GM12878 (cell line): ENCODE measurements at regions not wholly inside any gene's neighbourhood (a gene's known extent, or its start where the extent isn't known, plus 50 kb on each side); places are given as distances from the start of the nearest gene placed in this dataset.

Experiments
- ATAC-seq: fragments of 200-7000 bp; cut with Tn5 transposase; 3 replicates; pipeline ENCODE4 v1.9.1; 2020; ENCODE audit warnings: mild to moderate bottlenecking, moderate library complexity
- BruUV-seq: library from RNA; stranded (reverse); fragments of 400-500 nt; replicated peaks from 2 replicates; lab custom pipeline; 2021; lab: Mats Ljungman, UMichigan
- CTCF ChIA-PET: fragments of 300-600 bp; sonication (Branson Sonifier 250); formaldehyde crosslinking; extraction: SDS; loops from one replicate; lab custom pipeline; 2021; ENCODE audit warnings: inconsistent platforms; lab: Yijun Ruan, JAX
- POLR2A ChIA-PET: fragments of 350-600 bp; formaldehyde crosslinking; extraction: SDS; loops from one replicate; lab custom pipeline; 2021; ENCODE audit warnings: inconsistent platforms; lab: Charles Lee
- RAD21 ChIA-PET: fragments of 300-600 bp; sonication (Branson Sonifier 250); formaldehyde crosslinking; loops from one replicate; lab custom pipeline; 2023; ENCODE audit warnings: antibody characterized with exemption; ENCODE audit not compliant: unreplicated experiment; lab: Charles Lee
- SMC1A ChIA-PET: fragments of 300-600 bp; sonication (Branson Sonifier 250); formaldehyde crosslinking; loops from one replicate; lab custom pipeline; 2023; ENCODE audit not compliant: unreplicated experiment, uncharacterized antibody; lab: Charles Lee
- DNase-seq: peaks from one replicate; pipeline ENCODE4 v3.0.0-alpha.2; 2011; ENCODE audit warnings: low read depth, low spot score
- FAIRE-seq: peaks from 3 replicates; lab custom pipeline; 2011; peaks lifted over from hg19 to GRCh38; lab: Jason Lieb, UNC
- H2AFZ ChIP-seq: 2 replicates; pipeline ENCODE4 v1.6.0; 2011; ENCODE audit warnings: low read depth, low read length, control low read depth; ENCODE audit not compliant: control insufficient read depth
- H3K27ac ChIP-seq: 2 replicates; pipeline ENCODE4 v1.5.1; 2011; ENCODE audit warnings: control low read depth; ENCODE audit not compliant: control insufficient read depth, insufficient read depth
- H3K27me3 ChIP-seq, 2 experiments: replicated peaks in 1 of 2; 2 replicates each; pipeline versions ENCODE4 v1.6.0 to v1.6.1; 2011; ENCODE audit warnings: low read length in 1 of 2; ENCODE audit not compliant: control insufficient read depth in 2 of 2, insufficient read depth in 2 of 2
- H3K36me3 ChIP-seq, 2 experiments: 2 replicates each; pipeline ENCODE4 v1.5.1; 2011; ENCODE audit warnings: low read length in 1 of 2; ENCODE audit not compliant: control insufficient read depth in 2 of 2, insufficient read depth in 2 of 2
- H3K4me1 ChIP-seq: 2 replicates; pipeline ENCODE4 v1.6.1; 2011; ENCODE audit warnings: mild to moderate bottlenecking, low read length, moderate library complexity, mixed read lengths; ENCODE audit not compliant: control insufficient read depth, insufficient read depth
- H3K4me2 ChIP-seq: 2 replicates; pipeline ENCODE4 v1.6.0; 2011; ENCODE audit warnings: control low read depth; ENCODE audit not compliant: control insufficient read depth, insufficient read depth
- H3K4me3 ChIP-seq: fragments of 200-600 bp; sonication (generic); 2 replicates; pipeline ENCODE4 v1.5.1; 2016
- H3K79me2 ChIP-seq: 2 replicates; pipeline ENCODE4 v1.6.0; 2011; ENCODE audit warnings: low read length; ENCODE audit not compliant: control insufficient read depth, insufficient read depth
- H3K9ac ChIP-seq: 2 replicates; pipeline ENCODE4 v1.8.0; 2011; ENCODE audit warnings: low read length, control low read depth, mixed read lengths; ENCODE audit not compliant: control insufficient read depth, insufficient read depth
- H3K9me3 ChIP-seq: replicated peaks from 3 replicates; pipeline ENCODE4 v1.5.1; 2011; ENCODE audit warnings: mild to moderate bottlenecking, low read length; ENCODE audit not compliant: control insufficient read depth, insufficient read depth
- H4K20me1 ChIP-seq: 2 replicates; pipeline ENCODE4 v1.6.0; 2011; ENCODE audit not compliant: control insufficient read depth, insufficient read depth
- ASH2L ChIP-seq: fragments of 300-600, 200-600 bp; sonication (generic); IDR thresholded peaks from 2 replicates; pipeline ENCODE4 v1.6.1; 2017; ENCODE audit warnings: low read depth, mild to moderate bottlenecking, borderline replicate concordance
- CBX5 ChIP-seq: sonication (generic); IDR thresholded peaks from 2 replicates; pipeline ENCODE4 v1.6.1; 2016; ENCODE audit warnings: low read depth, moderate library complexity, mild to moderate bottlenecking, inconsistent platforms
- CHD4 ChIP-seq: fragments of 200-600 bp; sonication (generic); IDR thresholded peaks from 2 replicates; pipeline ENCODE4 v1.6.1; 2016; ENCODE audit warnings: mild to moderate bottlenecking
- GABPA ChIP-seq: IDR thresholded peaks from 2 replicates; pipeline ENCODE4 v1.6.1; 2014; ENCODE audit warnings: antibody characterized with exemption, low read depth, mild to moderate bottlenecking, inconsistent platforms
- HCFC1 ChIP-seq: fragments of 150-350 bp; IDR thresholded peaks from 2 replicates; pipeline ENCODE4 v1.6.1; 2014; ENCODE audit warnings: low read length
- MLLT1 ChIP-seq: fragments of 450-650 bp; IDR thresholded peaks from 2 replicates; pipeline ENCODE4 v1.6.1; 2016; ENCODE audit warnings: mild to moderate bottlenecking
- MYB ChIP-seq: fragments of 150-350 bp; IDR thresholded peaks from 2 replicates; pipeline ENCODE4 v1.6.1; 2014; ENCODE audit warnings: mild to moderate bottlenecking, low read depth, low read length, borderline replicate concordance
- NFYA ChIP-seq: IDR thresholded peaks from 2 replicates; pipeline ENCODE4 v1.6.1; 2011; ENCODE audit warnings: low read depth, mild to moderate bottlenecking, low read length, improper control_type of control experiment, borderline replicate concordance
- NR2F1 ChIP-seq: fragments of 450-650 bp; conservative IDR thresholded peaks from 2 replicates; pipeline ENCODE4 v1.6.1; 2017; ENCODE audit warnings: mild to moderate bottlenecking
- SREBF1 ChIP-seq: IDR thresholded peaks from 2 replicates; pipeline ENCODE4 v1.6.1; 2012; ENCODE audit warnings: mild to moderate bottlenecking, low read length
- TCF12 ChIP-seq: IDR thresholded peaks from 2 replicates; pipeline ENCODE4 v1.6.1; 2011; ENCODE audit warnings: low read depth, mild to moderate bottlenecking, low read length
- USF2 ChIP-seq: IDR thresholded peaks from 2 replicates; pipeline ENCODE4 v1.6.1; 2011; ENCODE audit warnings: low read depth, low read length, improper control_type of control experiment, borderline replicate concordance
- ZBED1 ChIP-seq: IDR thresholded peaks from 2 replicates; pipeline ENCODE4 v1.6.1; 2016; ENCODE audit warnings: borderline replicate concordance
- ZNF622 ChIP-seq: fragments of 450-650 bp; IDR thresholded peaks from 2 replicates; pipeline ENCODE4 v1.6.1; 2017; ENCODE audit warnings: mild to moderate bottlenecking, inconsistent platforms
- ZZZ3 ChIP-seq: IDR thresholded peaks from 2 replicates; pipeline ENCODE4 v1.6.1; 2011; ENCODE audit warnings: low read depth; ENCODE audit not compliant: control insufficient read depth, insufficient read length
- WGBS: methylation state at CpG from one replicate; pipeline ENCODE4 v1.1.6; 2016; ENCODE audit warnings: low lambda C conversion rate; ENCODE audit not compliant: insufficient replicate concordance, insufficient coverage; ENCODE audit errors: missing lambda C conversion rate; 5-methylcytosine and 5-hydroxymethylcytosine counted together
- in situ Hi-C: fragments of 300-500 bp; cut with MboI; formaldehyde crosslinking; loops from 9 replicates; pipeline ENCODE4 v1.14.3; 2018; ENCODE audit warnings: mixed read lengths
- intact Hi-C: fragments of 100-400 bp; cut with micrococcal nuclease; formaldehyde crosslinking; loops from one replicate; pipeline ENCODE4 v1.14.2; 2022; ENCODE audit not compliant: unreplicated experiment
- TF ChIP-seq, protein P1 (sequence below): fragments of 450-650 bp; conservative IDR thresholded peaks from 2 replicates; pipeline ENCODE4 v1.6.1; 2017; ENCODE audit warnings: mild to moderate bottlenecking, moderate library complexity
- TF ChIP-seq, protein P2 (sequence below): fragments of 450-650 bp; IDR thresholded peaks from 2 replicates; pipeline ENCODE4 v1.6.1; 2017; ENCODE audit warnings: mild to moderate bottlenecking, moderate library complexity

DNA sequence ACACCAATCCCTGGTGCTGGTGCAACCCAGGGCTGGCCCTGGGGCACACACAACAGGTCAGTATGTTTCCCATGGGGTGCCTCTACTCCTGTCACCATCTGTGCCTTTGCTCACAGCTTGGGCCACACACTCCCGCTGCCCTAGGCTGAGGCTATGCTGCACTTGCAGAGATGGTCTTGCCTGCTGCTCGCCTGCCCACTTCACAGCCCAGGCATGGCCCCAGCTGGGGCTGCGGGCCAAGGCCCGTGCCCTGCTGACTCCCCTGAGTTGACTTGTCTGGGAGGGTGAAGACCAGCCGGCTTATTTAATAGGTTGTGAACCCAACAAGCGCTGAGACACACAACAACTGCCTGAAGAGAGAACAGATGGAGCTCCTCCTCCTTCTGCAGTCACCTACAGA, 184.1 kb downstream of the ZNF33B start:
- Histone ChIP-seq H3K4me1 (no peaks in the 10 kb centered on the region), H4K20me1 (no peaks in the 10 kb centered on the region), H3K4me2 (no peak overlapping the region), H3K27ac (no peak overlapping the region), H3K27me3 (no peaks in the 10 kb centered on the region), H3K9ac (no peak overlapping the region), H3K79me2 (no peaks in the 10 kb centered on the region), H3K9me3 (no peaks in the 10 kb centered on the region), H3K36me3 (no peaks in the 10 kb centered on the region), H3K4me3 (no peak overlapping the region), H2AFZ (no peak overlapping the region)
- BruUV-seq: no TSS peak
- FAIRE-seq (no peak), DNase-seq (no peak), ATAC-seq (no peak)
- in situ Hi-C loops (no loop called here), intact Hi-C loops (no loop called here)
- ChIA-PET SMC1A (no interaction called here), POLR2A (no interaction called here), RAD21 (no interaction called here), CTCF (no interaction called here)
- TF ChIP-seq USF2 (no peak), NR2F1 (no peak), ZZZ3 (no peak), GABPA (no peak), ZNF622 (no peak), MLLT1 (no peak), CBX5 (no peak), SREBF1 (no peak), CHD4 (no peak), HCFC1 (no peak), MYB (no peak), ZBED1 (no peak), TCF12 (no peak), ASH2L (no peak), NFYA (no peak)
- TF ChIP-seq, protein P1, sequence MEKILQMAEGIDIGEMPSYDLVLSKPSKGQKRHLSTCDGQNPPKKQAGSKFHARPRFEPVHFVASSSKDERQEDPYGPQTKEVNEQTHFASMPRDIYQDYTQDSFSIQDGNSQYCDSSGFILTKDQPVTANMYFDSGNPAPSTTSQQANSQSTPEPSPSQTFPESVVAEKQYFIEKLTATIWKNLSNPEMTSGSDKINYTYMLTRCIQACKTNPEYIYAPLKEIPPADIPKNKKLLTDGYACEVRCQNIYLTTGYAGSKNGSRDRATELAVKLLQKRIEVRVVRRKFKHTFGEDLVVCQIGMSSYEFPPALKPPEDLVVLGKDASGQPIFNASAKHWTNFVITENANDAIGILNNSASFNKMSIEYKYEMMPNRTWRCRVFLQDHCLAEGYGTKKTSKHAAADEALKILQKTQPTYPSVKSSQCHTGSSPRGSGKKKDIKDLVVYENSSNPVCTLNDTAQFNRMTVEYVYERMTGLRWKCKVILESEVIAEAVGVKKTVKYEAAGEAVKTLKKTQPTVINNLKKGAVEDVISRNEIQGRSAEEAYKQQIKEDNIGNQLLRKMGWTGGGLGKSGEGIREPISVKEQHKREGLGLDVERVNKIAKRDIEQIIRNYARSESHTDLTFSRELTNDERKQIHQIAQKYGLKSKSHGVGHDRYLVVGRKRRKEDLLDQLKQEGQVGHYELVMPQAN: no peak
- TF ChIP-seq, protein P2, sequence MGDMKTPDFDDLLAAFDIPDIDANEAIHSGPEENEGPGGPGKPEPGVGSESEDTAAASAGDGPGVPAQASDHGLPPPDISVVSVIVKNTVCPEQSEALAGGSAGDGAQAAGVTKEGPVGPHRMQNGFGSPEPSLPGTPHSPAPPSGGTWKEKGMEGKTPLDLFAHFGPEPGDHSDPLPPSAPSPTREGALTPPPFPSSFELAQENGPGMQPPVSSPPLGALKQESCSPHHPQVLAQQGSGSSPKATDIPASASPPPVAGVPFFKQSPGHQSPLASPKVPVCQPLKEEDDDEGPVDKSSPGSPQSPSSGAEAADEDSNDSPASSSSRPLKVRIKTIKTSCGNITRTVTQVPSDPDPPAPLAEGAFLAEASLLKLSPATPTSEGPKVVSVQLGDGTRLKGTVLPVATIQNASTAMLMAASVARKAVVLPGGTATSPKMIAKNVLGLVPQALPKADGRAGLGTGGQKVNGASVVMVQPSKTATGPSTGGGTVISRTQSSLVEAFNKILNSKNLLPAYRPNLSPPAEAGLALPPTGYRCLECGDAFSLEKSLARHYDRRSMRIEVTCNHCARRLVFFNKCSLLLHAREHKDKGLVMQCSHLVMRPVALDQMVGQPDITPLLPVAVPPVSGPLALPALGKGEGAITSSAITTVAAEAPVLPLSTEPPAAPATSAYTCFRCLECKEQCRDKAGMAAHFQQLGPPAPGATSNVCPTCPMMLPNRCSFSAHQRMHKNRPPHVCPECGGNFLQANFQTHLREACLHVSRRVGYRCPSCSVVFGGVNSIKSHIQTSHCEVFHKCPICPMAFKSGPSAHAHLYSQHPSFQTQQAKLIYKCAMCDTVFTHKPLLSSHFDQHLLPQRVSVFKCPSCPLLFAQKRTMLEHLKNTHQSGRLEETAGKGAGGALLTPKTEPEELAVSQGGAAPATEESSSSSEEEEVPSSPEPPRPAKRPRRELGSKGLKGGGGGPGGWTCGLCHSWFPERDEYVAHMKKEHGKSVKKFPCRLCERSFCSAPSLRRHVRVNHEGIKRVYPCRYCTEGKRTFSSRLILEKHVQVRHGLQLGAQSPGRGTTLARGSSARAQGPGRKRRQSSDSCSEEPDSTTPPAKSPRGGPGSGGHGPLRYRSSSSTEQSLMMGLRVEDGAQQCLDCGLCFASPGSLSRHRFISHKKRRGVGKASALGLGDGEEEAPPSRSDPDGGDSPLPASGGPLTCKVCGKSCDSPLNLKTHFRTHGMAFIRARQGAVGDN: no peak
- 17% methylated on average over 6 of the region's 6 CpGs for WGBS
